Stimulated activated CD8-positive, alpha-beta memory T cell treated with anti-CD3 and anti-CD28 coated beads, Interleukin-4, amount 100 ng/mL, for 48 hours (primary cell): ENCODE measurements at regions not wholly inside any gene's neighbourhood (a gene's known extent, or its start where the extent isn't known, plus 50 kb on each side); places are given as distances from the start of the nearest gene placed in this dataset.

Experiments used
- DNase-seq: peaks from one replicate; pipeline ENCODE4 v3.0.0-alpha.2; 2020

DNA sequence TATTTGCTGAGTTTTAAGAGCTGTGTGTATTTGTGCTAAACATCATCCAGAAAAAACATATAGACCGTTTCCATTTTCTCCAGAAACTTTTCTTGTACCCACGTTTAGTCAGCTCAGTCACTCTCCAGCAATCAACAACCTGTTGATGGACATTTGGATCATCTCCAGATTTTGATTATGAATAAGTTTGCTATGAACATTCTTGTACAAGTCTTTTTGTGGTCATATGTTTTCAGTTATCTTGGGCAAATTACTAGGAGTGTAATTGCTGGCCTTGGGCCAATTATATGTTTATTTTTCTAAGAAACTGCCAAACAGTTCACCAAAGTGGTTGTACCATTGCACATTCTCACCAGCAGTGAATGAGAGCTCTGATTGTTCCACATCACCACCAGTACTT lies 221.8 kb downstream of the CENPF start:
- no peak for DNase-seq

DNA sequence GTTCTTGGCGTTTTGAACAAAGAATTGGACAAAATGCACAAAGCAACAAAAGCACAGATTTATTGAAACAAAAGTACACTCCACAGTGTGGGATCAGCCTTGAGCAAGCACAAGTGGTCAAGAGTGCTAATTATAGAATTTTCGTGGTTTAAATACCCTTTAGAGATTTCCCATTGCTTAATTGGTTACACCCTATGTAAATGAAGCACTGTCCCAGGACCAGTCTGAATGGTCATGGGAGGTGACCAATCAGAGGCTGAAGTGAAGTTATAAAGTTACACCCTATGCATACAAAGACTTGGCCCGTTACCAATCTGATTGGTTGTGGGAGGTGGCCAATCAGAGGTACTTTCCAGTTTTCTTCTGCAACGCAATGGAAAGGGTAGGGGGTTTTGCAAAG lies 223.6 kb downstream of the CENPF start:
- DNase-seq: no peak

DNA sequence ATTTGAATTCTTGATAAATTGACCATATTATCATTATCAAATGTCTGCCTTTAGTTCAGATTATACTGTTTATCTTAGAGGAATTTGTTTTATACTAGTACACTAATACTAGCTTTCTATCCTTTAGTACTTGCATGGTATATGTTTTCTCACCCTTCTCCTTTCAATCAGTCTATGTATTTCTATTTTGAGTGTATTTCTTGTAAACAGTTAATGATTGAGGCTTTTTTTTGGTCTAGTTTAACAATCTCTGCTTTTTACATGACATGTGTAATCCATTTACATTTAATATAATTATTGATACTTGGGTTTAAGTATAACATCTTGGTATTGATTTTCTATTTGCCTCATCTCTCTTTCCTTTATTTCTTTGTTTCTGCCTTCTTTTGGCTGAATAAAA lies 224.9 kb downstream of the CENPF start:
- no peak for DNase-seq

DNA sequence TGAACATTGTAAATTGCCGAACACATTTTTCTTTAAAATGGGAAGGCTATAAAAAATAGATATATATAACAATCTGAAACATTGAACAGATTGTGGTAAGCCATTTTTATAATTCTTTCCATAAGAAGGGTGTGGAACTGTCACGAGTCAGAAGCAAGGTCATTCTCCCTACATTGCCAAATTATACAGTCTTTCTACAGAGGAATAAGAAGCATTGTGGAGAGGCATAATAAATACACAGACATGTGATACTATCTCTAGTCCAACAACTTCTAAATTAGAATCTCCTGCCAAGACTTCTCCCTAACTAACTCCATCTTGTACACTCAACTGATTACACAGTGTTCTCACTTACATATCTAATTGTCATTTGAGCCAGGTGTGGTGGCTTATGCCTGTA lies 227.9 kb downstream of the CENPF start:
- DNase-seq: no peak

DNA sequence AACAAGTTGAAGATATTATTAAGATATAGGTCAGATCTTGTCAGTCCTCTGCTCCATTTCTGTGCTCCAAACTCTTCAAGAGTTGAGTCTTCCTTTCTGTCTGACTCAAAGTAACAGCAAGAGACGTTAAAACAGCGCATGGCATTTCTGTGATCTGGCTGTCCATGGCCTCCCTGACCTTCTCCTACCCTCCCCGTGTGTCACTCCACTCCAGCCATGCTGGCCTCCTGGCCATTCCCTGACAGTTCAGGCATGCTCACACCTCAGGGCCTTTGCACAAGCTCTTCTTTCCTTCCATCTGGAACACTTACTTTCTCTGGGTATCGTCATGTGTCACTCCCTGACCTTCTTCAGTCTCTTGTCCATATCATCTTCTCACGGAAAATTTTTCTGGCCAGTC lies 229.0 kb downstream of the CENPF start:
- no peak for DNase-seq

DNA sequence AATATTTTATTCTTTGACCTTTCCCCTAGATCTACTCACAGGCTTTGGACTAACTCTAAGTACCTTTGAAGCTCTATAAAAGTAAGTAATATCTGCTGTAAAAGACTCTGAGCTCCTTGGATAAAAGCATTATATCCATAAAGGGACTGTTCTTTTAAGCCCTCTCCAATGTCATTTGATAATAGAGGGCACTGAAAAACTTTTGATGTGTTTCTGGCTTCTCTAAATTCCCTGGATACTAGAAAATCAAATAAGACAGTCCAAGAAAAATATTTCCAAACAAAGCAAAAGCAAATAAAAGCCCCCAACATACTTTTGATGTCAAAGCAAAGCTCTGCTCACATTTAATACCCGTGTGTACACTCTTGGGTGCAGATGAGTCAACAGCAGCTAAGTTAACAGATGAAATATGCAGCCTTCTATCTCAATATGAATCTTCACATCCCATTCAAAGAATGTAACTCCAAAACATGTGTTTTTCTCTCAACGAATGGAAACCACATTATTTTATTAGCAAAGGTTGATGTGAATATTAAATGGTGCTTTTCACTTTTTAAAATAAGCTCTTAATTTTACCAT lies 230.3 kb downstream of the CENPF start:
- DNase-seq: no peak

DNA sequence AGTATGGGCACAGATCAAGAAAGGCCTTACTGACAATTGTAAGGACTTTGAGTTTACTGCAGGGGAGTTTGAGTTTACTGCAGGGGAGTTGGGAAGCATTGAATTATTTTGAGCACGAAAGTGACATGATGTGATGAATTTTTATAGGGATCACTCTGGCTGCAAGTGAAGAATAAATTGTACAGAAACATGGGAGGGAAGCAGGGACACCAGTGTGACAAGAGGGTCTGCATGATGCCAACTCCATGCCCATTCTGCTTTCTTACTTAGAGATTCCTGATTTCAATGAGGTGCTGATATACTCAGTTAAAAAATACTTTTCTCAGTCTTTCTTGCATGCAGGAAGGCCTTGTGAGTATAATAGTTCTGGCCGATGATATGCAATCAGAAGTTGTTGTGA lies 234.4 kb downstream of the CENPF start:
- DNase-seq: no peak

DNA sequence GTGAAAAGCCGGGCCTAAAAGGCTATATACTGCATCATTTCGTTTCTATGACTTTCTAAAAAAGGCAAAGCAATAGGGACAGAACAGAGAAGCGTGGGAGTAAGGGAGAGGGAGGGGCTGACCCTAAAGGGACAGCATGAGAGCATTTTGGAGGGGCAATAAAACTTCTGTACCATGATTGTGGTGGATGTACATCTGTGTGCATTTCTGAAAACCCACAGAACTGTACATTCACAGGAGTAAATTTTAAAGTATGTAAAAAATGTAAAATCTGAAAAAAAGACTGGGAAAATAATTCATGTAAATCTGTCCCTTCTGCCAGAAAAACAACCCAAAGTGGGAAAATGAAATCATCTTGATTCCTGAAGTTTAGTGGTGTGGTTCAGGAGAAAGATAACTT lies 235.4 kb downstream of the CENPF start:
- DNase-seq: no peak

DNA sequence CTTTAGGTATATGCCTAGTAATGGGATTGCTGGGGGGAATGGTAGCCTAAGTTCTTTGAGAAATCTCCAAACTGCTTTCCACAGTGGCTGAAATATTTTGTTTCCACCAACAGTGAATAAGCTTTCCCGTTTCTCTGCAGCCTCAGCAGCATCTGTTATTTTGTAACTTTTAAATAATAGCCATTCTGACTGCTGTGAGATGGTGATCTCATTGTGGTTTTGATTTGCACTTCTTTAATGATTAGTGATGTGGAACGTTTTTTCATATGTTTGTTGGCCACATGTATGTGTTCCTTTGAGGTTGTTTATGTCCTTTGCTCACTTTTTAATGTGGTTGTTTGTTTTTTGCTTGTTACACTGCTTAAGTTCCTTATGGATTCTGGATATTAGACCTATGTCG lies 237.4 kb downstream of the CENPF start:
- DNase-seq: no peak

DNA sequence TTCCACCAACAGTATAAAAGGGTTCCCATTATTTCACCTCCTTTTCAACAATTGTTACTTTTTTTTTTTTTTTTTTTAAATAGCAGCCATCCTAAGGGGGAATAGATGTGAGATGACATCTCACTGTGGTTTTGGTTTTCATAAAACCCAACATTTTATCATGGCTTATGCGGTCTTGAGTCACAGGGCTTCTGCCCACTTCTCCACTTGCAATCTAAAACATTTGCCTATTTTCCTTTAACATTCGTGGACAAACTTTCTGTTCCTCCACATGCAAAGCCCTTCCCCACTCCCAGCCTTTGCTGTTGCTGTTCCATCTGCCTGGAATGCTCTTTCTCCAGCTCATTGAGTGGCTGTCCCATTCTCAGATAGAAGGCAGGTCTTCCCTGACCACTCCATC lies 239.7 kb upstream of the KCNK2 start:
- DNase-seq: no peak

DNA sequence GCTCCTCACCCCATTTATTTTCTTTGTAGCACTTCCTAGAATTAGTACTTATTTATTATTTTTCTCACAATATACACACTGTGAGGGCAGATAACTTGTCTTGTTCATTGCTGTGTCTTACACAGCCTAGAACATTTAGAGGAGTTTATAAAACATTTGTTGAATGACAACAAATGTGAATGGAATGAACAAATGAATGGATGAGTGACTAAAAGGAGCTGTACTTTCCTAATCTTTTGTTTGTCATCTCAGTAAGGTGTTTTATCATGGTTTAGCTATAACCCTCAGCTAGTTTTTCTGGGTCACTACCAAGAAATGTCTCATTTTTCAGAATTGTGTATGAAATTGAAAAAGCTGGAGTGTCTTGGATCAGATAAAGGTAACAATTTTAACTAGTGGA lies 239.3 kb upstream of the KCNK2 start:
- DNase-seq: no peak

DNA sequence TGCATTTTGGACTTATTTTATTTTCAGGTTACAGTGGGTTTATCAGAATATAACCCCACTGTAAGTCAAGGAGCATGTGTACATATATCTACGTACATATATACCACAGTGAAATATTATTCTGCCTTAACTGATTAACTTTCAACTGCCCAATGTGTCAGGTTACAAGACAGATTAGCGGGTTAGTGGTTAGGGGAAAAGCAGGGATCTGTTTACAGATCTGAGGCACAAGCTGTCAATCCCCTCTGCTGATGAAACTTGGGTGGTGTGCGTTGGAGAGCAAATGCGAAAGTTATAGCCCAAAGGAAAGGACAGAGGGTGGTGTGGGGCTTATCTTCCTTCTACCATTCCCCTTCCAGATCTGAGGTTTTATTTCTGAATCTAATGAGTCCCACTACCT lies 238.2 kb upstream of the KCNK2 start:
- DNase-seq: no peak

DNA sequence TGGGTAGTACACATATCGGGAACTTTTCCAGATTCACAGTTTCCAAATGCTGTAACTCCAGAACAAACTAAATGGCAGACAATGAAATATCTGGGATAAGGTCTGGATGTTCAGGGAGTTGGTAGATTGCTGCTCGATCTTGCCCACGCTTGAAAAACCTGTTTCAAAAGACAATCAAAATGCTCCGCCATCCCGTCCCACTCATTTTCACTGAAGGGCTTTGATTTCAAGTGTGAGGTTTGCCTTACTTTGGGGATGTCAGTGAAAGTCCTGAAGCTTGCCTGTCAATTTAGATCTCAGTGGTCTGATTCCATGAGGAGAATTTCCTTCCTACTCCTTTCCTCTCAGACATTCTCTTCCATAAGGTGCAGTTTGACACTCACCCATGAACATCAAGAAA lies 236.3 kb upstream of the KCNK2 start:
- DNase-seq: no peak

DNA sequence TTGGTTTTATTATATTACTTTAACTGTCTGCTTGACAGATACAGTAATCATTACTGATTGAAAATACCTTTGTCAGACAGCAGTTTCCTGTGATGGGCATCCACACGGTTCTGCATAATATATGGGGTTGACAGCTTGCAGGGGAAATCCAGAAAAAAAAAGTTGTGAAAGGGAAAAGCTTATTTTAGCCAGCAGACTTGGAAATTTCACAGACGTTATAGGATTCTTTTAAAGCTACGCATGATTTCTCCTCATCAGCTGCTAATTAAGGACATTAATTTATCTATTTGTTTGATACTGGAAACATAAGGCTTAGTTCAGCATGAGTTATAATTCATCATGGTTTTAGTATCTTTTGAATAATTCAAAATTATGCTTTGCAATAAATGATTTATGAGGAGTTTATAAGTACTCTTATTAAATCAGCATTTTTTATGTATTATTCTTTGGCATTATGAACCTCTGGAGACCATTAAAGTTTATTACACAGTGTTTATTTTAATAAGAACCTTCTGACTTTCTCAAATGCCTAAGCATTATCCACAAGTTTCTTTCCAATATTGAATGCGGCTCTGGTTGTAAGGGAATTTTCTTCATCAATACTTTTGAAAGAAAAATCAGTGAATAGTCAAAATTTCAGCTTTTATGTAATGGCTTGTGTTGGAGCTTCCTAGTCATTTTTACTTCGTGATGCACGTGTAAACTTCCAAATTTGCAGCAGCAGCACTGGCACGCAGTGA lies 235.3 kb upstream of the KCNK2 start:
- DNase-seq: no peak

DNA sequence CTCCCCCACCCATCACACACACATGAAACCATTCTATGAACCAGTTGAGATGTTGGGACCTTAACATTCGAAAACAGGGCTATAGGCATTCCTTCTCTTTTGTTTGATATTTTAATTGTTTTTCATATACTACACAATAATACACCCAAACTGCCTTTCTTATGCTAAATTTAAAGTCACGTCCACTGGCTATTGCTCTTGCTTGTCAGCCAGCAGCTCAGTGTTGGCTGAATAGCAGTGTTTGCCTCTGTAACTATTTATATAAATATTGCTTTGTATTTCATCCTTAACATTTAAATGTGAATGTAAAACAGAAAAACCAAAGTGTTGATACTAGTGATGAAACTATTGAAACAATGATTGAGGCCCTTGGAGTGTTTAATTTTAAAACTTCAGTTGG lies 234.4 kb upstream of the KCNK2 start:
- no peak for DNase-seq

DNA sequence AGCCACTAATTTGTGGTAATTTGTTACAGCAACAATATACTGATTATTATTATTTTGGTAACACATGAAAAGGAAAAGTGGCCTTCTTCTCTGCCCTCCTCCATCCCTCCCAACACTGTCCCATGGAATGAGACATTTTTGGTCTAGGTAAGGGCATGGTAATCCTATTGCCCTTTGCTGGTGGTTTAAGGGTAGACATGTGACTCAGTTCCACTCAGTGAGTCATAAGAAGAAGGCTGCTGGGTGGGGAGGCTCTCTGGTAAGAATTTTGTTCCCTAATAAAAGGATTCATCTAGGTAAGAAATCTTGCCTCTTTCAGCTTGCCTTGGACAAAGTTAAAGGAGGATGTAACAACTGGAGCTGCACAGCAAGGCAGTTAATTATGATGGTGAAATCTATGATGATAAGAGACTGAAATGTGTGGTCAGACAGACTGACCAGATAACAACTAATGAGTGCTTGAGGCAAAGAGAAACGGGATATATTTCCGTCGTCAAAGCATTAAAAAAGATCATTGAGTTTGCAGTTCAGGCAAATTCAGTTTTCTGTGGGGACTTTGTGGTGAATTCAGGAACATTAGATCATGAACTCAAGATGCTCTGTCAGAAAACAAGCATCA lies 232.0 kb upstream of the KCNK2 start:
- no peak for DNase-seq

DNA sequence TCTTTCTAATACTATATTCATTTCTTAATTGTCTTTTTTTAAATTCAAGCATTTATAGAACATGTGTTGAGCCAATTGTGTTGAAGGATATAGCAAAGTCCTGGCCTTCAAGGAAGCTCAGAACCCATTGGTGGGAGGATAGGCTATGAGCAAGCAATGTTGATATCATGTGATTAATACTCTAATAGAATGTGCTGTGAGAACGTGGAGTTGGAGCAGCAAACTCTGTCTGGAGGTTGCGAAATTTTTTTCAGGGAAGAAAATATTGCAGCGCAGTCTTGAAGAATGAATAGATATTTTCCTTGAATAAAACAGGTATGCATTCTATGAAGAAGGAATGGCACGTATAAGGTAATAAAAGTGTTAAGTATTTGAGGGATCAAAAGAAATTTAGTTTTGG lies 229.2 kb upstream of the KCNK2 start:
- no peak for DNase-seq

DNA sequence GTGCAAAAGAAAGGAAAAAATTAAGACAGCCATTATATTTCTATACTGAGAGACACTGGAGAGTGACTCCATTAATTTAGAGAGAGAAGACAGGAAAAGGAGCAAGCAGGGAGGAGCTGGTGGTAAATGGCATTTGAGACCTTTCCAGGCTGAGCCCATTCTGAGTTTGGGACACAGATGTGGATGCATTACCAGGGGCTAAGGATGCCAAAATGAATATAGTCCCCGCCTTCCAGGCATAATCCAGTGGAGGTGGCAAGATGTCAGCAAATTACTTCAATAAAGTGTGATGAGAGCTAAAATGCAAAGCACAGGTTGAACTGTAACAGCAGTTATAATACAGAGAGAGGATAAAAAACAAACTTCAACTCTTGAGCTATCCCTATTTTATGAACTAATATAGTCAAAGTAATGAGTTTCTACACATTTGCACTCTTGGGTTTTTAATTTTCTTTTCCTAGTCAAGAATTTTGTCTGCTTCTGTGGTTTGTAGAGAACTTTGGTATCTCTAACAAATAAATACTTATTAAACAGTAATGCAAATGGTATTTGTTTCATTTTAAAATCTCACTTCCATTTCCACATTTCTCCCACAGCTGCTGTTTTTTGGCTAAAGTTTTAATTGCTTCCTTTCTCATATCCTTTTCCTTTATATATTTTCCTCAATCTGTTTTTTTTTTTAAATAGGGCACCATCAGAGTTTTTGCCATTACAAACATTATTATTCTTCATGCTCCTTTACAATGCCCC lies 228.2 kb upstream of the KCNK2 start:
- no peak for DNase-seq

DNA sequence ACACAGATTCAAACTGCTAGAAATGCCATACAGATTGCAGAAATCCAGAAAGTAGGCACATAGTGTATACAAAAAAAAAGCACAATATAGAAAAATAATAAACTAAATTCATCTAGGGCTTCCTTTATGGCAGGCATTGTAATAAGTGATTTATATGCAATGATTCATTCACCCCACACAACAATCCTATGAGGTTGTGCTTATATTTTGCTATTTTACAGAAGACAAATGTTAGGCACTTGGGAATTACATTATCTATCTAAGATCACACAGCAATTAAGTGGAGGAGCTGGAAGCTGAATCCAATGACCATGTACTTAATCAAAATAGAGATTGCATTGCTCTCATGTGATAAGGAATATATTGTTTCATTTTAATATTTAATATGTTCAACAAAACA lies 225.7 kb upstream of the KCNK2 start:
- no peak for DNase-seq

DNA sequence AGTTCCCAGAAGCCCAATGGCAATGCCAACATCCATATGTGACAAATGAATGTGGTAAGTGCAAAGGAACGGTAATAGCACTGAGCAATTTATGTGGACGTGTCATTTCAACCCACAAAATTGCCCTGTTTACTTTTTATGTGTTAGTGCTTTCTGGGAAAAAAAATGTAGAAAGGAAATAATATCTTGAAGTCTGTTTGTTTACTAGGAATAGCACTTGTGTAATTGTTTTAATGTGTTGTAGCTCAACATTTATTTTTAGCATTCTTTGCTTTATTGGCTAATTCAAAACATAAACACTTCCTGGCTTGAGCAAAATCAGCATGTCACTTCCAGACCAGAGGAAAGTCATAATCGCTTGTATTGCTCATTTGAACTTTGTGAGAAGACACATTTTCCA lies 224.8 kb upstream of the KCNK2 start:
- DNase-seq: no peak

DNA sequence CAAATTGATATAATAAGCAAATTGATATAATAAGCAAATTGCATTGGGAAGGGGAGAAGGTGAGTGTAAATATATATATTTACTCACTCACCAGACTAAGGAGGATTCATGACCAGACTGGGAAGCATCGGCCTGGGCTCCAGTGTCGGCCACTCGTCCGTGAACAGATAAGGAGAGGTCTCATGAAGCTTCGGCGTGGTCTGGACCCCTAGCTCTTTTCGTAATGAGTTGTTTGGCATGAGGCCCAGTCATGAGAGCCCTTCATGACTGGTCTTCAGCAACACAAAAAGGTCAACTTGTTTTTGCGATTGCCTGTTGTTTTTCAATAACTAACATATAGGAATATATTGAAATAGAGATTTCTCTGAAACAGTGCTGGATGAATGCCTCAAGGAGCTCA lies 222.9 kb upstream of the KCNK2 start:
- DNase-seq: no peak

DNA sequence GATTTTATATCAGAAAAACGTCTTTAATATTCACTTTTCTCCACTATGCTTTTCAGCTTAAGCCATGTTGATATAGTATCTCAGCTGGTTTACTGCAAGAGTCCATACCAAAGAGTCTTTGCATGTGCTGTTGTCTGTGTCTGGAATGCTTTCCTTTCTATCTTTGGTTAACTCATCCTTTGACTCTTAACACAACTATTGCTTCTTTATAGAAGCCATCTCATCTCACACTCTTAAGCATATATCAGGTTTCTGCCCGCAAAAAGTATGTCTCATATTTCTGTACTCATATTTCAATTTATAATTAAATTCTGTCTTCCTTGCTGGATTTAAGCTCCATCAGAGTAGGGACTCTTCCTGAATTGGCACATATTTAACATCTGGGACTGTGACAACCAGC lies 220.9 kb upstream of the KCNK2 start:
- no peak for DNase-seq

DNA sequence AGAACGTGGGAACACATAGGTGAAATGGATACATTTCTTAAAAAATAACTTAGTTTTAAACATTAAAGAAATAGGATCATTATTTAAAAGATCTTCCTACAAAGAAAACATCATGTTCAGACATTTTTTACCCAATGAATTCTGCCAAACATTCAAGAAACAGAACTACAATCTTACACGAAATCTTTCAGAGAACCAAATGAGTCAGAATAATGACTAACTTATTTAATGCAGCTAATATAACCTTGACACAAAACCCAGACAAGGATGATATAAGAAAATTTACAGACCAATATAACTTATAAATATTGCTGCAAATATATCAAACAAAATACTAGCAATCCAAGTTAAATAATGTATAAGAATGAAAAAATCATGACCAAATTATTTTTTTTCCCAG lies 220.1 kb upstream of the KCNK2 start:
- no peak for DNase-seq
